Activated T-helper 1 cell treated with Interleukin-2 at 50 U/mL for 16 hours (primary cell): ENCODE measurements at regions not wholly inside any gene's neighbourhood (a gene's known extent, or its start where the extent isn't known, plus 50 kb on each side); places are given as distances from the start of the nearest gene placed in this dataset.
A peak's percentile ranks its signal among the peaks of the same experiment; 100 is the strongest.

ENCODE experiments used
- DNase-seq: peaks from one replicate; pipeline ENCODE4 v3.0.0-alpha.2; 2020; ENCODE audit warnings: low read depth

- no peak for DNase-seq
Measured at GRCh38 chr18:24672165-24672941, 211.9 kb downstream of the HRH4 start.

GRCh38 chr18:24674200-24674599 is 213.8 kb downstream of the HRH4 start:
- DNase-seq, result no peak

GRCh38 chr18:24674605-24675004 is 214.2 kb downstream of the HRH4 start:
- DNase-seq, result no peak

GRCh38 chr18:24677011-24677410 is 216.6 kb downstream of the HRH4 start:
- no peak for DNase-seq

GRCh38 chr18:24678107-24678506 is 217.7 kb downstream of the HRH4 start:
- DNase-seq, result no peak

- no peak for DNase-seq
Measured at GRCh38 chr18:24678626-24679025, 218.2 kb downstream of the HRH4 start.

GRCh38 chr18:24679062-24679461 is 218.6 kb downstream of the HRH4 start:
- no peak for DNase-seq

GRCh38 chr18:24683925-24684324 is 223.5 kb downstream of the HRH4 start:
- DNase-seq, result no peak

- DNase-seq, result no peak
Measured at GRCh38 chr18:24685254-24685959, 225.0 kb downstream of the HRH4 start.

GRCh38 chr18:24695168-24695567 is 234.7 kb downstream of the HRH4 start:
- no peak for DNase-seq

- no peak for DNase-seq
Measured at GRCh38 chr18:24702001-24702515, 241.6 kb downstream of the HRH4 start.

GRCh38 chr18:24703316-24703715 is 242.9 kb downstream of the HRH4 start:
- DNase-seq, result no peak

GRCh38 chr18:24704946-24705630 is 244.7 kb downstream of the HRH4 start:
- DNase-seq, result no peak

GRCh38 chr18:24710474-24710873 is 250.0 kb downstream of the HRH4 start:
- no peak for DNase-seq

- DNase-seq, result no peak
Measured at GRCh38 chr18:24719791-24720190, 259.4 kb downstream of the HRH4 start.

- no peak for DNase-seq
Measured at GRCh38 chr18:24721388-24721787, 261.0 kb downstream of the HRH4 start.

- no peak for DNase-seq
Measured at GRCh38 chr18:24725644-24726415, 265.4 kb downstream of the HRH4 start.

- peak; percentile 11 for DNase-seq
Measured at GRCh38 chr18:24726727-24727492, 266.5 kb downstream of the HRH4 start.

GRCh38 chr18:24727685-24728084 is 267.2 kb downstream of the HRH4 start:
- no peak for DNase-seq

GRCh38 chr18:24731158-24731557 is 270.7 kb downstream of the HRH4 start:
- no peak for DNase-seq

GRCh38 chr18:24731981-24732380 is 271.5 kb downstream of the HRH4 start:
- no peak for DNase-seq
